ENCODE measurements at regions not wholly inside any gene's neighbourhood (a gene's known extent, or its start where the extent isn't known, plus 50 kb on each side); places are given as distances from the start of the nearest gene placed in this dataset.

DNA sequence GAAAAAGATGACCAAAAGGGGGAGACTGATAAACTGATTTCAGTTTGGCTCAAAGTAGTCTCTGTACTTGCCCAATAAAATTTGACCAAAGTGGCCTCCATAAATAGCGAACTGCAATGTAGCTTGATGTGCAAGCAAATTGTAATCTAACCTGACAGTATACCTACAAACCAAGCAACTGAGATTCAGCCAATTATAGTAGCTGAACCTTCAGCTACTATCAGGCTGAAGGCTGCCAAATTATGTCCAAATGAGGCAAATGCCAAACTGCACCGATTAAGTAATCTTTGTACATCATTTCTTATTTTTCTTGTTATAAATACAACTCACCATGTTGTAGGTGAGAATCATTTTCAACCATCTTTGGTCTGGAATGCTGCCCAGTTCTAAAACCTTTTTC is 390.6 kb downstream of the CDH9 start:
- WGBS, 2 donors (ENCODE audit: low coverage in 1 of 2): 49 to 70% methylated on average over 2 of the region's 2 CpGs
- ATAC-seq: no peak
- Histone ChIP-seq H3K9me3 (no peaks in the 10 kb centered on the region), H3K36me3 (no peaks in the 10 kb centered on the region), H3K4me1 (no peaks in the 10 kb centered on the region), H3K27ac (no peak overlapping the region), H3K4me3 (no peak overlapping the region), H3K27me3 (no peaks in the 10 kb centered on the region)
- TF ChIP-seq EP300 (IDR thresholded peaks at IDR 0.05): no peak
- no peak for TF ChIP-seq POLR2AphosphoS5 (IDR thresholded peaks at IDR 0.05)
- TF ChIP-seq, protein P1, sequence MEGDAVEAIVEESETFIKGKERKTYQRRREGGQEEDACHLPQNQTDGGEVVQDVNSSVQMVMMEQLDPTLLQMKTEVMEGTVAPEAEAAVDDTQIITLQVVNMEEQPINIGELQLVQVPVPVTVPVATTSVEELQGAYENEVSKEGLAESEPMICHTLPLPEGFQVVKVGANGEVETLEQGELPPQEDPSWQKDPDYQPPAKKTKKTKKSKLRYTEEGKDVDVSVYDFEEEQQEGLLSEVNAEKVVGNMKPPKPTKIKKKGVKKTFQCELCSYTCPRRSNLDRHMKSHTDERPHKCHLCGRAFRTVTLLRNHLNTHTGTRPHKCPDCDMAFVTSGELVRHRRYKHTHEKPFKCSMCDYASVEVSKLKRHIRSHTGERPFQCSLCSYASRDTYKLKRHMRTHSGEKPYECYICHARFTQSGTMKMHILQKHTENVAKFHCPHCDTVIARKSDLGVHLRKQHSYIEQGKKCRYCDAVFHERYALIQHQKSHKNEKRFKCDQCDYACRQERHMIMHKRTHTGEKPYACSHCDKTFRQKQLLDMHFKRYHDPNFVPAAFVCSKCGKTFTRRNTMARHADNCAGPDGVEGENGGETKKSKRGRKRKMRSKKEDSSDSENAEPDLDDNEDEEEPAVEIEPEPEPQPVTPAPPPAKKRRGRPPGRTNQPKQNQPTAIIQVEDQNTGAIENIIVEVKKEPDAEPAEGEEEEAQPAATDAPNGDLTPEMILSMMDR (IDR thresholded peaks at IDR 0.05): no peak
- TF ChIP-seq POLR2A (IDR thresholded peaks at IDR 0.05): no peak

DNA sequence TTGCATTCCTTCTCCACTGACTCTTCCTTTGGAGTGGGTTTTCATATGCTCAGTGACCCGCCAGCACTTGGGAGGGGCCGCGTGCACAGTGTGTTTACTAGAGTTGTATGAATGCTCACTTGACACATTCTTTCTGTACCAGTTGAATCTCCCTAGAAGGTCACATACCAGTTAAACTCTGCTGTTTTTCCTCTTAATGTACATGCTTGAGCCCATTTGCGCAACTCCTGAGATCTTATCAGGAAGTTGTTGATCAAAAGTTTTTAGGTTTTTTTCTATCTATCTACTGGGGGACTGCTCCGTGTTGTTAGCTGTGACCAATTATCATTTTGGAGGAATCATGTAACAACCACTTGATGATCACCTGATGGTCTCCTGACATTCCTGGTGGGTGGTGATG is 392.7 kb downstream of the CDH9 start:
- no peak overlapping the region for H3K4me3 ChIP-seq
- TF ChIP-seq POLR2A (IDR thresholded peaks at IDR 0.05) (no peak), POLR2AphosphoS5 (IDR thresholded peaks at IDR 0.05) (no peak), EP300 (IDR thresholded peaks at IDR 0.05) (no peak)
- TF ChIP-seq, protein P1 (IDR thresholded peaks at IDR 0.05): no peak
- no peaks in the 10 kb centered on the region for H3K9me3 ChIP-seq
- no peaks in the 10 kb centered on the region for H3K4me1 ChIP-seq
- H3K27ac ChIP-seq: no peak overlapping the region
- ATAC-seq: no peak
- no peaks in the 10 kb centered on the region for H3K27me3 ChIP-seq
- no peaks in the 10 kb centered on the region for H3K36me3 ChIP-seq
- 86 to 98% methylated on average over 4 to 5 of the region's 5 CpGs for WGBS, 2 donors (ENCODE audit: low coverage in 1 of 2)

DNA sequence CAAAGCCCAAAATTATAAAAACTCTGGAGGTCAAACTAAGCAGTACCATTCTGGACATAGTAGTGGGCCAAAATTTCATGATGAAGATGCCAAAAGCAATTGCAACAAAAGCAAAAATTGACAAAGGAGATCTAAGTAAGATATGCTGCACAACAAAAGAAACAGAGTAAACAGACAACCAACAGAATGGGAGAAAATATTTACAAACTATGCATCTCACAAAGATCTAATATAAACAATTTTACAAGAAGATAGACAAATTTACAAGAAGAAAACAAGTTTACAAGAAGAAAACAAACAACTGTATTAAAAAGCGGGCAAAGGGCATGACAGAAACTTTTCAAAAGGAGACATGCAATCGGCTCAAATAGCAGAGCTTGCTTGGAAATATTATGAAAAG is 396.9 kb downstream of the CDH9 start:
- no peak for ATAC-seq
- no peak overlapping the region for H3K4me3 ChIP-seq
- no peaks in the 10 kb centered on the region for H3K36me3 ChIP-seq
- no peak overlapping the region for H3K27ac ChIP-seq
- WGBS, 2 donors (ENCODE audit: low coverage in 1 of 2): 83 to 88% methylated on average over 2 of the region's 2 CpGs
- H3K9me3 ChIP-seq: no peaks in the 10 kb centered on the region
- H3K4me1 ChIP-seq: no peaks in the 10 kb centered on the region
- TF ChIP-seq, protein P1 (IDR thresholded peaks at IDR 0.05): no peak
- TF ChIP-seq POLR2A (IDR thresholded peaks at IDR 0.05) (no peak), POLR2AphosphoS5 (IDR thresholded peaks at IDR 0.05) (no peak), EP300 (IDR thresholded peaks at IDR 0.05) (no peak)
- H3K27me3 ChIP-seq: no peaks in the 10 kb centered on the region

GRCh38 chr5:26625099-26625498 is 413.3 kb downstream of the CDH9 start:
- H3K36me3 ChIP-seq: no peaks in the 10 kb centered on the region
- TF ChIP-seq, protein P1 (IDR thresholded peaks at IDR 0.05): no peak
- TF ChIP-seq POLR2AphosphoS5 (IDR thresholded peaks at IDR 0.05): no peak
- TF ChIP-seq POLR2A (IDR thresholded peaks at IDR 0.05): no peak
- 61 to 74% methylated on average over 5 of the region's 5 CpGs for WGBS, 2 donors (ENCODE audit: low coverage in 1 of 2)
- ATAC-seq: no peak
- no peaks in the 10 kb centered on the region for H3K27me3 ChIP-seq
- H3K27ac ChIP-seq: no peak overlapping the region
- no peaks in the 10 kb centered on the region for H3K9me3 ChIP-seq
- H3K4me3 ChIP-seq: no peak overlapping the region
- no peaks in the 10 kb centered on the region for H3K4me1 ChIP-seq

GRCh38 chr5:26622947-26623346 is 415.4 kb downstream of the CDH9 start:
- H3K27me3 ChIP-seq: no peaks in the 10 kb centered on the region
- no peak overlapping the region for H3K27ac ChIP-seq
- WGBS, 2 donors (ENCODE audit: low coverage in 1 of 2): 53 to 71% methylated on average over 3 of the region's 3 CpGs
- no peaks in the 10 kb centered on the region for H3K4me1 ChIP-seq
- ATAC-seq: no peak
- H3K9me3 ChIP-seq: no peaks in the 10 kb centered on the region
- no peak overlapping the region for H3K4me3 ChIP-seq
- TF ChIP-seq, protein P1 (IDR thresholded peaks at IDR 0.05): no peak
- TF ChIP-seq POLR2AphosphoS5 (IDR thresholded peaks at IDR 0.05): no peak
- H3K36me3 ChIP-seq: no peaks in the 10 kb centered on the region

Data from gastroesophageal sphincter (tissue), 4 donors.